ENCODE measurements at regions not wholly inside any gene's neighbourhood (a gene's known extent, or its start where the extent isn't known, plus 50 kb on each side); places are given as distances from the start of the nearest gene placed in this dataset.

- TF ChIP-seq POLR2A (IDR thresholded peaks at IDR 0.05), result no peak
- TF ChIP-seq, protein P1, sequence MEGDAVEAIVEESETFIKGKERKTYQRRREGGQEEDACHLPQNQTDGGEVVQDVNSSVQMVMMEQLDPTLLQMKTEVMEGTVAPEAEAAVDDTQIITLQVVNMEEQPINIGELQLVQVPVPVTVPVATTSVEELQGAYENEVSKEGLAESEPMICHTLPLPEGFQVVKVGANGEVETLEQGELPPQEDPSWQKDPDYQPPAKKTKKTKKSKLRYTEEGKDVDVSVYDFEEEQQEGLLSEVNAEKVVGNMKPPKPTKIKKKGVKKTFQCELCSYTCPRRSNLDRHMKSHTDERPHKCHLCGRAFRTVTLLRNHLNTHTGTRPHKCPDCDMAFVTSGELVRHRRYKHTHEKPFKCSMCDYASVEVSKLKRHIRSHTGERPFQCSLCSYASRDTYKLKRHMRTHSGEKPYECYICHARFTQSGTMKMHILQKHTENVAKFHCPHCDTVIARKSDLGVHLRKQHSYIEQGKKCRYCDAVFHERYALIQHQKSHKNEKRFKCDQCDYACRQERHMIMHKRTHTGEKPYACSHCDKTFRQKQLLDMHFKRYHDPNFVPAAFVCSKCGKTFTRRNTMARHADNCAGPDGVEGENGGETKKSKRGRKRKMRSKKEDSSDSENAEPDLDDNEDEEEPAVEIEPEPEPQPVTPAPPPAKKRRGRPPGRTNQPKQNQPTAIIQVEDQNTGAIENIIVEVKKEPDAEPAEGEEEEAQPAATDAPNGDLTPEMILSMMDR (IDR thresholded peaks at IDR 0.05), result no peak
Measured at GRCh38 chr4:59057804-59058203, 1947.6 kb upstream of the IGFBP7 start.

Data from tibial nerve (tissue), 3 donors.